Caco-2 (cell line): ENCODE measurements at regions not wholly inside any gene's neighbourhood (a gene's known extent, or its start where the extent isn't known, plus 50 kb on each side); places are given as distances from the start of the nearest gene placed in this dataset.

Experiments used
- BruUV-seq: library from RNA; stranded (reverse); fragments of 400-500 nt; replicated peaks from 2 replicates; lab custom pipeline; 2021; lab: Mats Ljungman, UMichigan
- CTCF ChIA-PET: fragments of 300-600 bp; sonication (Branson Sonifier 250); formaldehyde crosslinking; loops from one replicate; lab custom pipeline; 2022; ENCODE audit warnings: antibody characterized with exemption; lab: Charles Lee
- POLR2A ChIA-PET: fragments of 300-600 bp; sonication (Branson Sonifier 250); formaldehyde crosslinking; loops from one replicate; lab custom pipeline; 2022; ENCODE audit warnings: antibody characterized with exemption; lab: Charles Lee
- DNase-seq, 2 experiments: peaks; one replicate each; pipeline versions ENCODE4 v3.0.0 to v3.0.0-alpha.2; 2020 to 2022
- H3K27me3 ChIP-seq: replicated peaks from 2 replicates; pipeline ENCODE4 v1.6.0; 2011; ENCODE audit warnings: low read length; ENCODE audit not compliant: control insufficient read depth, insufficient read depth
- H3K36me3 ChIP-seq: 2 replicates; pipeline ENCODE4 v1.5.1; 2011; ENCODE audit warnings: low read length; ENCODE audit not compliant: control insufficient read depth, insufficient read depth
- H3K4me1 ChIP-seq: fragments of 250-450 bp; sonication (Bioruptor Pico); 2 replicates; pipeline ENCODE4 v1.5.1; 2020; ENCODE audit warnings: mild to moderate bottlenecking
- H3K4me3 ChIP-seq: 2 replicates; pipeline ENCODE4 v1.5.1; 2011; ENCODE audit warnings: low read depth, mild to moderate bottlenecking, control low read depth, low read length
- H3K9me3 ChIP-seq: fragments of 250-450 bp; sonication (Bioruptor Pico); 2 replicates; pipeline ENCODE4 v1.5.1; 2020; ENCODE audit warnings: mild to moderate bottlenecking, moderate library complexity
- H3K27ac Mint-ChIP-seq: one replicate; pipeline ENCODE4 v1.8.0; 2022; ENCODE audit warnings: mixed read lengths; ENCODE audit not compliant: unreplicated experiment
- H3K27me3 Mint-ChIP-seq: one replicate; pipeline ENCODE4 v1.8.0; 2022; ENCODE audit warnings: mixed read lengths; ENCODE audit not compliant: insufficient read depth, unreplicated experiment
- H3K36me3 Mint-ChIP-seq: one replicate; pipeline ENCODE4 v1.8.0; 2022; ENCODE audit warnings: mild to moderate bottlenecking, mixed read lengths; ENCODE audit not compliant: insufficient read depth, unreplicated experiment
- H3K4me1 Mint-ChIP-seq: one replicate; pipeline ENCODE4 v1.8.0; 2022; ENCODE audit warnings: low read depth, mixed read lengths; ENCODE audit not compliant: unreplicated experiment
- H3K4me3 Mint-ChIP-seq: one replicate; pipeline ENCODE4 v1.8.0; 2022; ENCODE audit warnings: mild to moderate bottlenecking, moderate library complexity, mixed read lengths; ENCODE audit not compliant: unreplicated experiment
- H3K9me3 Mint-ChIP-seq: one replicate; pipeline ENCODE4 v1.8.0; 2022; ENCODE audit warnings: mixed read lengths; ENCODE audit not compliant: unreplicated experiment
- CTCF ChIP-seq, 2 experiments: fragments of 200-600 bp in 1 of 2; IDR thresholded peaks; 1 replicate in 1 of 2; 2 replicates in 1 of 2; pipeline versions ENCODE4 v1.5.1 to v1.8.0; 2011 to 2022; ENCODE audit warnings: antibody characterized with exemption in 1 of 2, control low read depth in 1 of 2, inconsistent platforms in 1 of 2, low read depth in 1 of 2, low read length in 1 of 2, mild to moderate bottlenecking in 1 of 2, moderate library complexity in 1 of 2; ENCODE audit not compliant: insufficient read depth in 1 of 2, severe bottlenecking in 1 of 2, unreplicated experiment in 1 of 2
- intact Hi-C: fragments of 100-400 bp; cut with micrococcal nuclease; formaldehyde crosslinking; loops from one replicate; pipeline ENCODE4 v1.10.0; 2022; ENCODE audit not compliant: unreplicated experiment

DNA sequence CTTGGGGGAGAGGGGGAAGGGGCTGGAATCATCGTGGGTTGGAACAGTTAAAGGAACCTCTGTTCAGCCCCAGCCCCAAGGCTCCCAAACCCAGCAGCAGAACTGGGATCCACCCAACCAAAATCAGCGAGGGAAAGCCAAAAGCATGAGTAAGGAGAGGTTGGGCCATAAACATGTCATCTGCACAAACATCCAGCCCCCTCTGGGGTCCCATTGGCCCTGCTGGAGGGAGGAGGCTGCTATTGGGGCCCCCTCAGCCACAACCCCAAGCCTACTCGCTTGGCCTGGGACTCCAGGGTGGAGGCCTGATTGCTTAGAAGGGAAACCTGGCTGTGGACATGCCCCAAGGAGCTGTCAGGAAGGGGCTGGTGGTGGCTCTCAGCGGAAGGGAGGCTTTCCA lies 154.9 kb downstream of the FGF18 start:
- Histone ChIP-seq H3K36me3 (no peaks in the 10 kb centered on the region), H3K27me3 (no peaks in the 10 kb centered on the region; the same call in 1 of the 2 replicates), H3K4me3 (no peak overlapping the region), H3K4me1 (no peaks in the 10 kb centered on the region), H3K9me3 (0 out of 2 replicates have a peak, but pooled peaks cover 7% of the 10 kb centered on the region)
- Mint-ChIP-seq H3K4me1 (no peaks in the 10 kb centered on the region), H3K27me3 (peaks cover 15% of the 10 kb centered on the region), H3K9me3 (peaks cover 9% of the 10 kb centered on the region), H3K27ac (no peak overlapping the region), H3K36me3 (no peaks in the 10 kb centered on the region), H3K4me3 (no peak overlapping the region)
- TF ChIP-seq CTCF (IDR thresholded peaks at IDR 0.05; ENCODE audit: insufficient read depth in 1 of 2, low read depth in 1 of 2, low read length in 1 of 2, severe bottlenecking in 1 of 2, unreplicated experiment in 1 of 2), result no peak
- ChIA-PET POLR2A (no interaction called here), CTCF (no interaction called here)
- DNase-seq, result no peak
- no TSS peak for BruUV-seq
- intact Hi-C loops, result no loop called here

DNA sequence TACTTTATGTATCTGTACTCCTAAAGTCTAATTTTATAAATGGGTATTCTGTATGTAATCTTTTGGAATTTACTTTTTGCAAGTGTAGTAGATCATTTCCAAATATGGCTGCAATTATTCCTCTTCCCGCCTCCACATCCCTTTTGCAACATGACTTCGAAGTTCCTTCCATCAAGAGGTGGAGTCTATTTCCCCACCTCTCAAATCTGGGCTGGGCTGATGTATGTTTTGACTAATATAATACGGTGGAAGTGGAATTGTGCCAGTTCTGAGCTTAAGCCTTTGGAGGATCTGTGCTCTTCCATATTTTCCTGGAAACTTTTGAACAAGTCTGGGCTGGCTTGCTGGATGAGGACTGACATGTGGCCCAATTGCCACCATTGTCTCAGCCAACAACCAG lies 155.9 kb downstream of the FGF18 start:
- ChIA-PET CTCF (no interaction called here), POLR2A (no interaction called here)
- Histone ChIP-seq H3K27me3 (no peaks in the 10 kb centered on the region; the same call in 1 of the 2 replicates), H3K4me1 (no peaks in the 10 kb centered on the region), H3K4me3 (no peak overlapping the region), H3K36me3 (no peaks in the 10 kb centered on the region), H3K9me3 (0 out of 2 replicates have a peak, but pooled peaks cover 4% of the 10 kb centered on the region)
- Mint-ChIP-seq H3K27me3 (peaks cover 17% of the 10 kb centered on the region), H3K4me1 (no peaks in the 10 kb centered on the region), H3K4me3 (no peak overlapping the region), H3K36me3 (no peaks in the 10 kb centered on the region), H3K27ac (no peak overlapping the region), H3K9me3 (no peaks in the 10 kb centered on the region)
- TF ChIP-seq CTCF (IDR thresholded peaks at IDR 0.05; ENCODE audit: insufficient read depth in 1 of 2, low read depth in 1 of 2, low read length in 1 of 2, severe bottlenecking in 1 of 2, unreplicated experiment in 1 of 2), result no peak
- DNase-seq, result no peak
- BruUV-seq, result no TSS peak
- intact Hi-C loops, result no loop called here

DNA sequence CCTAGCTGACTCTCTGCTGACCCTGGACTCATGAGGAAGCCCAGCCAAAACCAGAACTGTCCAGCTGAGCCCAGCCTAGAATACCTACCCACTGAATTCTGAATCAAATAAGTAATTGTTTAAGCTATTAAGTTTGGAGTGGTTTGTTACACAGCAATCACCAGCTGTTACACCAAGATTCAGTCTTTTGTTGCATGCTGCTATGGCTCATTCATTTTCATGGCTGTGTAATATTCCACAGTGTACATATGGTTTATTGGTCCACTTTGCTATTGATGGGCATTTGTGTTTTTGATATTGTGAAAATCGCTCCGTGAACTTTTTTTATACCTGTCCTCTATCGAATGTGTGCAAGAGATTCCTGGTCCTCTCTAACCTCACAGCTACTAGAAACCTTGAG lies 156.4 kb downstream of the FGF18 start:
- intact Hi-C loops, result no loop called here

More for the DNA sequence above, 156.4 kb downstream of the FGF18 start:
- Mint-ChIP-seq H3K27ac (no peak overlapping the region), H3K4me3 (no peak overlapping the region), H3K27me3 (peaks cover 17% of the 10 kb centered on the region), H3K9me3 (no peaks in the 10 kb centered on the region), H3K36me3 (no peaks in the 10 kb centered on the region), H3K4me1 (no peaks in the 10 kb centered on the region)
- DNase-seq, result no peak
- TF ChIP-seq CTCF (IDR thresholded peaks at IDR 0.05; ENCODE audit: insufficient read depth in 1 of 2, low read depth in 1 of 2, low read length in 1 of 2, severe bottlenecking in 1 of 2, unreplicated experiment in 1 of 2), result no peak
- ChIA-PET POLR2A (no interaction called here), CTCF (no interaction called here)
- H3K4me3 ChIP-seq, result no peak overlapping the region
- H3K9me3 ChIP-seq, result 0 out of 2 replicates have a peak, but pooled peaks cover 2% of the 10 kb centered on the region
- no peaks in the 10 kb centered on the region for H3K36me3 ChIP-seq
- BruUV-seq, result no TSS peak
- H3K27me3 ChIP-seq, result no peaks in the 10 kb centered on the region; the same call in 1 of the 2 replicates
- H3K4me1 ChIP-seq, result no peaks in the 10 kb centered on the region
